LNCaP clone FGC (cell line): ENCODE measurements at regions not wholly inside any gene's neighbourhood (a gene's known extent, or its start where the extent isn't known, plus 50 kb on each side); places are given as distances from the start of the nearest gene placed in this dataset.

ENCODE experiments used
- DNase-seq: peaks from one replicate; pipeline ENCODE4 v3.0.0-alpha.2; 2011; ENCODE audit warnings: low read depth
- H3K4me3 ChIP-seq: 2 replicates; pipeline ENCODE4 v1.5.1; 2011; ENCODE audit warnings: mild to moderate bottlenecking, low read depth, low read length, control low read depth
- TF ChIP-seq, protein P1 (sequence below): IDR thresholded peaks from 2 replicates; pipeline ENCODE4 v1.5.1; 2012; ENCODE audit warnings: mild to moderate bottlenecking; ENCODE audit not compliant: control insufficient read depth, insufficient read depth; ENCODE audit errors: extremely low read depth

DNA sequence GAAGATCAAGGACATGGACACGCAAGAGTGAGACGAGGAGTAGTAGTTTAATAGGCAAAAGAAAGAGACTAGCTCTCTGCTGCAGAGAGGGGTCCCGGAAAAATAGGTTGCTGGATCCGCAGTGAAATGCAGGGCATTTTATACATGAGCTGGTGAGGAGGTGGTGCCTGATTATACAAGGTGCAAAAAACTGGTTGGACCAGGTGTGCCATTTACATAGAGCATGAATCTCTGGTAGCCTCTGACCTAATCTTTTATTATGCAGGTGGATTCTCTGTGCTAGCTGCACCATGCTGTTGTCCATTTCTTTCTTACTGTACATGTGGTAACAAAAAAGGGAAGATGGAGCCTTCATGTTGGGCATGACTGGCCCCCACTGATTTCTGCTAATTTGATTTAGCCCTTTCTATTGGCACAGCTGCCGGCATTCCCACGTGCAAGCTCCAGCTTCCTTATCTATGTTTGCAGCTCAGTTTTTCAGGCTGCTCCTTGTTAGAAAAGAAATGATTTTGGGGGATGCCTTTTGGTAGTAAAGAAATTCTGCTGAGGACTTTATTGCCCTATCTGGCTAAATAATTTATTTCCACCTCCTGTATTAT lies 548.1 kb downstream of the BRINP3 start:
- DNase-seq: peak; percentile 46
- no peak overlapping the region for H3K4me3 ChIP-seq
- TF ChIP-seq, protein P1, sequence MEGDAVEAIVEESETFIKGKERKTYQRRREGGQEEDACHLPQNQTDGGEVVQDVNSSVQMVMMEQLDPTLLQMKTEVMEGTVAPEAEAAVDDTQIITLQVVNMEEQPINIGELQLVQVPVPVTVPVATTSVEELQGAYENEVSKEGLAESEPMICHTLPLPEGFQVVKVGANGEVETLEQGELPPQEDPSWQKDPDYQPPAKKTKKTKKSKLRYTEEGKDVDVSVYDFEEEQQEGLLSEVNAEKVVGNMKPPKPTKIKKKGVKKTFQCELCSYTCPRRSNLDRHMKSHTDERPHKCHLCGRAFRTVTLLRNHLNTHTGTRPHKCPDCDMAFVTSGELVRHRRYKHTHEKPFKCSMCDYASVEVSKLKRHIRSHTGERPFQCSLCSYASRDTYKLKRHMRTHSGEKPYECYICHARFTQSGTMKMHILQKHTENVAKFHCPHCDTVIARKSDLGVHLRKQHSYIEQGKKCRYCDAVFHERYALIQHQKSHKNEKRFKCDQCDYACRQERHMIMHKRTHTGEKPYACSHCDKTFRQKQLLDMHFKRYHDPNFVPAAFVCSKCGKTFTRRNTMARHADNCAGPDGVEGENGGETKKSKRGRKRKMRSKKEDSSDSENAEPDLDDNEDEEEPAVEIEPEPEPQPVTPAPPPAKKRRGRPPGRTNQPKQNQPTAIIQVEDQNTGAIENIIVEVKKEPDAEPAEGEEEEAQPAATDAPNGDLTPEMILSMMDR: no peak

DNA sequence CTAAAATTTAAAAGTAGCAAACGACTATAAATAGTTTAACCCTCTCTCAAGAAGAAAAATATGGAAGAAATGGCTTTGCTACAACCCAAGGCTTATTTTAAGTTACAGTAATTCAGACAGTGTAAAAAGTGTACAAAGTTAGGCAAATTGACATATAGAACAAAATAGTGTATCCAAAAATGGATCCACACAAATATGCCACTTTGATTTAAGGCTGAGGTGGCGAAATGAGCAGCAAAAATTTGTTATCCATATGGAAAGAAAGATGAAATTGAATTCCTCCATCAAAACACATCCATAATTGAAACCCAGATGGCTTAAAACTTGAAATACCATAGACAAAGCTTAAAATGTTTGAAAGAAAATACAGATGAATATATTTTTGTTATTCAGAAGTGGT lies 540.8 kb downstream of the BRINP3 start:
- DNase-seq: no peak
- TF ChIP-seq, protein P1: no peak

DNA sequence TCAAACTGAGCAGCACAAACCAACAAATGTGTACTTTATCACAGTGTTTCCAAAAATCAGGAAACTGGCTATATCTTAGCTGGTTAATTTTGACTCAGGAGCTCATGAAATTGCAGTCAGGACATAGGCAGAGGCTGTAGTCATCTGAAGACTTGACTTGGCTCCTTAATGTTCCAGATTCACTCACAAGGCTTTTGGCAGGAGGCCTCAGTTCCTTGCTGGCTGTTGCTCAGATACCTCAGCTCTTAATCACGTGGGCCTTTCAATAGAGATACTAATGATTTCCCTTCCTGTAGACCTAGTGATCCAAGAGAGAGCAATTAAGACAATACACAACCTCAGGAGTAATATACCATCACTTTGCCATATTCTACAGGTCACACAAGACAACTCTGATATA lies 537.7 kb downstream of the BRINP3 start:
- TF ChIP-seq, protein P1: no peak
- peak; percentile 56 for DNase-seq
- no peak overlapping the region for H3K4me3 ChIP-seq

More for the DNA sequence above, 540.8 kb downstream of the BRINP3 start:
- no peak overlapping the region for H3K4me3 ChIP-seq

- TF ChIP-seq, protein P1: no peak
These were observed 535.7 kb downstream of the BRINP3 start for GRCh38 chr1:189941922-189942321.

GRCh38 chr1:189958756-189959155 lies 518.9 kb downstream of the BRINP3 start:
- no peak for DNase-seq
- TF ChIP-seq, protein P1: no peak
- H3K4me3 ChIP-seq: no peak overlapping the region

More at GRCh38 chr1:189941922-189942321, 535.7 kb downstream of the BRINP3 start:
- H3K4me3 ChIP-seq: no peak overlapping the region
- no peak for DNase-seq

GRCh38 chr1:189960769-189961168 lies 516.9 kb downstream of the BRINP3 start:
- TF ChIP-seq, protein P1: no peak
- H3K4me3 ChIP-seq: no peak overlapping the region
- DNase-seq: no peak

DNA sequence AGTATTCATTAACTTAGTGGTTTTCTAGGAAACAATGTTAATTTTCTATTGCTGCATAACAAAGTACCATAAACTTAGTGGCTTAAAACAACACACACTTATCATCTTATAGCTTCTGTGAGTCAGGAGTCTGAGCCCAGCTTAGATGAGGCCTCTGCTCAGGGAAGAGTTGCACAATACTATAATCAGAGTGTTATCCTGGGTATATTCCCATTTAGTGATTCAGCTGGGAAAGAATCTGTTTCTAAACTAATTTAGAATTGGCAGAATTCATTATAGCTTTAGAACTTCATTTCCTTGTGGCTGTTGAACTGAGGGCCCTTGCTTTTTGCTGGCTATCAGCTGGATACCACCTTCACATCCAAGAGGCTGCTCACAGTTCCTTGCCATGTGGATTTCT lies 515.5 kb downstream of the BRINP3 start:
- no peak overlapping the region for H3K4me3 ChIP-seq
- DNase-seq: no peak
- TF ChIP-seq, protein P1: no peak
